ENCODE measurements at regions not wholly inside any gene's neighbourhood (a gene's known extent, or its start where the extent isn't known, plus 50 kb on each side); places are given as distances from the start of the nearest gene placed in this dataset.

- TF ChIP-seq CTCF (IDR thresholded peaks at IDR 0.05): no peak
- TF ChIP-seq POLR2A (IDR thresholded peaks at IDR 0.05): no peak
These were observed 291.9 kb upstream of the FTMT start for GRCh38 chr5:121559832-121560231.

All from heart left ventricle (tissue), 13 donors.